Tibial nerve (tissue), 3 donors: ENCODE measurements at regions not wholly inside any gene's neighbourhood (a gene's known extent, or its start where the extent isn't known, plus 50 kb on each side); places are given as distances from the start of the nearest gene placed in this dataset.

Source experiments
- POLR2A ChIP-seq, 2 donors: fragments of 450-650 bp; IDR thresholded peaks; one replicate each; pipeline ENCODE4 v1.6.1; 2017; ENCODE audit warnings: antibody characterized with exemption in 2 of 2, mild to moderate bottlenecking in 2 of 2, moderate library complexity in 2 of 2
- TF ChIP-seq, protein P1 (sequence below), 5 experiments: fragments of 200-600 bp in 3 of 5; fragments of 450-650 bp in 2 of 5; sonication (generic) in 3 of 5; IDR thresholded peaks; one replicate each; pipeline ENCODE4 v1.5.1; 2016 to 2019; ENCODE audit warnings: antibody characterized with exemption in 5 of 5, mild to moderate bottlenecking in 3 of 5, moderate library complexity in 2 of 5

DNA sequence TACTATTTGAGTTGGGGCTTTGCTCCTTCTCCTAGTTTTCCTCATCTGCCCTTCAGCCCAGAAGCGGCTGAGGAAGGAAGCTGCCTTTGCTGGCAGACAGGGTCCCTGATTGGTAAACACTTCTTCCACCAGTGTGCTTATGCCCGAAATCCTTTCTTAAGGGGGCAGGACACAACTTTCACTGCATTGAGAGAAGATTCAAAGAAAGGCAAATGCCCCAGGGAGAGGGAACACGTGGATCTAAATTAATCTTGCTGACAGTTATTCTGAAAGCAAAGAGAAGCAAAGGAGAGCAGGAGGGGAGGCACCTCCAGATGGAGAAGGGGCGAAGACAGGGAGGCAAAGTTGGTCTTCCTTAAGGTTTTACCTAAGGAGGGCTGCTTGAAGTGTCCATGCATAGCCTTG is 92.1 kb upstream of the EFEMP1 start:
- TF ChIP-seq, protein P1, sequence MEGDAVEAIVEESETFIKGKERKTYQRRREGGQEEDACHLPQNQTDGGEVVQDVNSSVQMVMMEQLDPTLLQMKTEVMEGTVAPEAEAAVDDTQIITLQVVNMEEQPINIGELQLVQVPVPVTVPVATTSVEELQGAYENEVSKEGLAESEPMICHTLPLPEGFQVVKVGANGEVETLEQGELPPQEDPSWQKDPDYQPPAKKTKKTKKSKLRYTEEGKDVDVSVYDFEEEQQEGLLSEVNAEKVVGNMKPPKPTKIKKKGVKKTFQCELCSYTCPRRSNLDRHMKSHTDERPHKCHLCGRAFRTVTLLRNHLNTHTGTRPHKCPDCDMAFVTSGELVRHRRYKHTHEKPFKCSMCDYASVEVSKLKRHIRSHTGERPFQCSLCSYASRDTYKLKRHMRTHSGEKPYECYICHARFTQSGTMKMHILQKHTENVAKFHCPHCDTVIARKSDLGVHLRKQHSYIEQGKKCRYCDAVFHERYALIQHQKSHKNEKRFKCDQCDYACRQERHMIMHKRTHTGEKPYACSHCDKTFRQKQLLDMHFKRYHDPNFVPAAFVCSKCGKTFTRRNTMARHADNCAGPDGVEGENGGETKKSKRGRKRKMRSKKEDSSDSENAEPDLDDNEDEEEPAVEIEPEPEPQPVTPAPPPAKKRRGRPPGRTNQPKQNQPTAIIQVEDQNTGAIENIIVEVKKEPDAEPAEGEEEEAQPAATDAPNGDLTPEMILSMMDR (IDR thresholded peaks at IDR 0.05), result no peak
- no peak for TF ChIP-seq POLR2A (IDR thresholded peaks at IDR 0.05)
